Ovary (tissue), 7 donors: ENCODE measurements at regions not wholly inside any gene's neighbourhood (a gene's known extent, or its start where the extent isn't known, plus 50 kb on each side); places are given as distances from the start of the nearest gene placed in this dataset.

Source experiments
- DNase-seq, 5 donors: peaks; one replicate each; pipeline ENCODE4 v3.0.0-alpha.2; 2019 to 2020
- H3K27ac ChIP-seq, 2 donors: fragments of 200-600 bp; one replicate each; pipeline versions ENCODE4 v1.5.1 to v1.8.0; 2019 to 2022
- H3K27me3 ChIP-seq: fragments of 200-600 bp; one replicate; pipeline ENCODE4 v1.8.0; 2022
- H3K36me3 ChIP-seq: fragments of 200-600 bp; sonication (generic); one replicate; pipeline ENCODE4 v1.5.1; 2019
- H3K4me1 ChIP-seq: one replicate; pipeline ENCODE4 v1.8.1; 2013; ENCODE audit warnings: mild to moderate bottlenecking, moderate library complexity; ENCODE audit not compliant: insufficient read depth
- H3K4me3 ChIP-seq: fragments of 200-600 bp; sonication (generic); one replicate; pipeline ENCODE4 v1.5.1; 2017
- H3K9me3 ChIP-seq, 2 donors: fragments of 200-600 bp in 1 of 2; sonication (generic) in 1 of 2; one replicate each; pipeline versions ENCODE4 v1.5.1 to v1.8.1; 2013 to 2019; ENCODE audit warnings: mild to moderate bottlenecking in 1 of 2, moderate library complexity in 1 of 2
- CTCF ChIP-seq, 3 donors: fragments of 450-650 bp in 2 of 3; fragments of 200-600 bp in 1 of 3; IDR thresholded peaks; one replicate each; pipeline versions ENCODE4 v1.5.1 to v1.8.0; 2016 to 2022; ENCODE audit warnings: antibody characterized with exemption in 3 of 3, mild to moderate bottlenecking in 1 of 3
- EP300 ChIP-seq: sonication (generic); formaldehyde crosslinking; IDR thresholded peaks from one replicate; pipeline ENCODE4 v1.6.1; 2017; ENCODE audit warnings: antibody characterized with exemption
- POLR2A ChIP-seq: fragments of 450-650 bp; IDR thresholded peaks from one replicate; pipeline ENCODE4 v1.6.1; 2017; ENCODE audit warnings: antibody characterized with exemption, mild to moderate bottlenecking, moderate library complexity
- WGBS, 3 donors: extraction: QIAGEN DNeasy Blood & Tissue Kit in 1 of 3; methylation state at CpG; one replicate each; pipeline versions ENCODE4 v1.1.5 to v1.1.7; 2013 to 2017; 5-methylcytosine and 5-hydroxymethylcytosine counted together
- intact Hi-C, 4 donors: fragments of 100-400 bp; cut with DNase I; formaldehyde crosslinking; loops; one replicate each; pipeline versions ENCODE4 v1.11.0 to v1.15.1; 2022 to 2023
- donor health status: DM: no; HTN: no; CAD: no; lungs with moderate emphysema.
- donor health status: DM: no; HTN: no; CAD: no.
- donor health status: Bipolar disorder and iron deficiency.
- donor health status: DM: no; HTN: no; CAD: no.
- donor health status: DM: yes; HTN: yes; CAD: no.

GRCh38 chr4:136113921-136114320 is 1418.4 kb downstream of the PCDH18 start:
- Histone ChIP-seq H3K4me3 (no peak overlapping the region), H3K36me3 (no peaks in the 10 kb centered on the region), H3K27me3 (no peaks in the 10 kb centered on the region), H3K9me3 (no peaks in the 10 kb centered on the region), H3K4me1 (no peaks in the 10 kb centered on the region), H3K27ac (no peak overlapping the region)
- intact Hi-C loops = no loop called here
- DNase-seq = no peak
- no peak for TF ChIP-seq POLR2A
- no peak for TF ChIP-seq EP300
- TF ChIP-seq CTCF (IDR thresholded peaks at IDR 0.05) = no peak
- 47 to 59% (median 54%) methylated on average over 2 of the region's 2 CpGs for WGBS, 3 donors

GRCh38 chr4:136112116-136112515 is 1420.2 kb downstream of the PCDH18 start:
- DNase-seq = no peak
- Histone ChIP-seq H3K9me3 (no peaks in the 10 kb centered on the region), H3K27ac (no peak overlapping the region), H3K36me3 (no peaks in the 10 kb centered on the region), H3K4me1 (no peaks in the 10 kb centered on the region), H3K27me3 (no peaks in the 10 kb centered on the region), H3K4me3 (no peak overlapping the region)
- intact Hi-C loops = no loop called here
- TF ChIP-seq CTCF (IDR thresholded peaks at IDR 0.05) = no peak
- TF ChIP-seq EP300 = no peak
- no peak for TF ChIP-seq POLR2A
- 2 to 6% (median 3%) methylated on average over 1 of the region's 1 CpG for WGBS, 3 donors

- Histone ChIP-seq H3K9me3 (no peaks in the 10 kb centered on the region), H3K4me3 (no peak overlapping the region), H3K4me1 (no peaks in the 10 kb centered on the region), H3K27ac (no peak overlapping the region), H3K27me3 (no peaks in the 10 kb centered on the region), H3K36me3 (no peaks in the 10 kb centered on the region)
- TF ChIP-seq POLR2A (no peak), EP300 (no peak), CTCF (IDR thresholded peaks at IDR 0.05) (no peak)
- WGBS, 3 donors = 51 to 80% (median 62%) methylated on average over 1 of the region's 1 CpG
- DNase-seq = no peak
- intact Hi-C loops = no loop called here
Observed at GRCh38 chr4:136106753-136107152, 1425.5 kb downstream of the PCDH18 start.

GRCh38 chr4:136103616-136104015 is 1428.7 kb downstream of the PCDH18 start:
- intact Hi-C loops = no loop called here
- Histone ChIP-seq H3K9me3 (no peaks in the 10 kb centered on the region), H3K36me3 (no peaks in the 10 kb centered on the region), H3K27ac (no peak overlapping the region), H3K27me3 (no peaks in the 10 kb centered on the region), H3K4me3 (no peak overlapping the region), H3K4me1 (no peaks in the 10 kb centered on the region)
- DNase-seq = no peak
- TF ChIP-seq POLR2A = no peak
- TF ChIP-seq EP300 = no peak
- no peak for TF ChIP-seq CTCF (IDR thresholded peaks at IDR 0.05)
- 70 to 77% (median 76%) methylated on average over 4 of the region's 4 CpGs for WGBS, 3 donors

- DNase-seq = no peak
- TF ChIP-seq EP300 (no peak), CTCF (IDR thresholded peaks at IDR 0.05) (no peak), POLR2A (no peak)
- H3K4me3 ChIP-seq = no peak overlapping the region
- H3K36me3 ChIP-seq = no peaks in the 10 kb centered on the region
- no peaks in the 10 kb centered on the region for H3K4me1 ChIP-seq
- H3K27ac ChIP-seq = no peak overlapping the region
- WGBS, 3 donors = 61 to 66% (median 61%) methylated on average over 4 of the region's 4 CpGs
- H3K9me3 ChIP-seq = no peaks in the 10 kb centered on the region
- H3K27me3 ChIP-seq = peaks cover 2% of the 10 kb centered on the region
- intact Hi-C loops = no loop called here
Observed at GRCh38 chr4:136097676-136098075, 1434.6 kb downstream of the PCDH18 start.
